GM20431 (cell line): ENCODE measurements at regions not wholly inside any gene's neighbourhood (a gene's known extent, or its start where the extent isn't known, plus 50 kb on each side); places are given as distances from the start of the nearest gene placed in this dataset.
"Not testable (repeated sequence)": the region's sequence is repeated elsewhere in the genome, so short reads cannot be mapped to it uniquely, and the experiment has no call there.

Source experiments
- in situ Hi-C: fragments of 300-500 bp; cut with MseI, MboI; formaldehyde crosslinking; loops from one replicate; pipeline ENCODE4 v1.15.0; 2020; ENCODE audit warnings: low sequenced_read_pairs; ENCODE audit not compliant: unreplicated experiment

GRCh38 chr10:6678211-6678803, 98.2 kb upstream of the PRKCQ start:
- in situ Hi-C loops: no loop called here

- in situ Hi-C loops: not testable (repeated sequence)
Observed at GRCh38 chr10:6677129-6677528, 97.1 kb upstream of the PRKCQ start.

- in situ Hi-C loops: loop anchor here (25.0 kb wide), 1 partner anchor 237 kb away; no protein-coding TSS in a partner anchor
Observed at GRCh38 chr10:6674291-6674690, 94.2 kb upstream of the PRKCQ start.

GRCh38 chr10:6671976-6672375, 91.9 kb upstream of the PRKCQ start:
- in situ Hi-C loops: loop anchor here (25.0 kb wide), 1 partner anchor 235 kb away; no protein-coding TSS in a partner anchor

GRCh38 chr10:6669269-6669859, 89.3 kb upstream of the PRKCQ start:
- in situ Hi-C loops: loop anchor here (25.0 kb wide), 1 partner anchor 232 kb away; no protein-coding TSS in a partner anchor

GRCh38 chr10:6667679-6668270, 87.7 kb upstream of the PRKCQ start:
- in situ Hi-C loops: loop anchor here (25.0 kb wide), 1 partner anchor 230 kb away; no protein-coding TSS in a partner anchor

GRCh38 chr10:6667150-6667549, 87.1 kb upstream of the PRKCQ start:
- in situ Hi-C loops: loop anchor here (25.0 kb wide), 1 partner anchor 230 kb away; no protein-coding TSS in a partner anchor

GRCh38 chr10:6665847-6666246, 85.8 kb upstream of the PRKCQ start:
- in situ Hi-C loops: loop anchor here (25.0 kb wide), 1 partner anchor 229 kb away; no protein-coding TSS in a partner anchor

GRCh38 chr10:6660460-6660859, 80.4 kb upstream of the PRKCQ start:
- in situ Hi-C loops: loop anchor here (25.0 kb wide), 1 partner anchor 223 kb away; no protein-coding TSS in a partner anchor

- in situ Hi-C loops: loop anchor here (25.0 kb wide), 1 partner anchor 222 kb away; no protein-coding TSS in a partner anchor
Observed at GRCh38 chr10:6659451-6659850, 79.4 kb upstream of the PRKCQ start.

GRCh38 chr10:6657669-6658068, 77.6 kb upstream of the PRKCQ start:
- in situ Hi-C loops: loop anchor here (25.0 kb wide), 1 partner anchor 220 kb away; no protein-coding TSS in a partner anchor

GRCh38 chr10:6657196-6657595, 77.1 kb upstream of the PRKCQ start:
- in situ Hi-C loops: loop anchor here (25.0 kb wide), 1 partner anchor 220 kb away; no protein-coding TSS in a partner anchor

- in situ Hi-C loops: loop anchor here (25.0 kb wide), 1 partner anchor 217 kb away; no protein-coding TSS in a partner anchor
Observed at GRCh38 chr10:6654571-6654970, 74.5 kb upstream of the PRKCQ start.

GRCh38 chr10:6650586-6650985, 70.5 kb upstream of the PRKCQ start:
- in situ Hi-C loops: loop anchor here (25.0 kb wide), 1 partner anchor 213 kb away; no protein-coding TSS in a partner anchor

GRCh38 chr10:6649903-6650302, 69.8 kb upstream of the PRKCQ start:
- in situ Hi-C loops: loop anchor here (25.0 kb wide), 1 partner anchor 213 kb away; no protein-coding TSS in a partner anchor

GRCh38 chr10:6648894-6649720, 69.0 kb upstream of the PRKCQ start:
- in situ Hi-C loops: no loop called here

- in situ Hi-C loops: no loop called here
Observed at GRCh38 chr10:6647811-6648526, 67.9 kb upstream of the PRKCQ start.

GRCh38 chr10:6643962-6644361, 63.9 kb upstream of the PRKCQ start:
- in situ Hi-C loops: no loop called here

- in situ Hi-C loops: no loop called here
Observed at GRCh38 chr10:6642876-6643275, 62.8 kb upstream of the PRKCQ start.
